Panc1 (cell line): ENCODE measurements at regions not wholly inside any gene's neighbourhood (a gene's known extent, or its start where the extent isn't known, plus 50 kb on each side); places are given as distances from the start of the nearest gene placed in this dataset.

ENCODE experiments used
- CTCF ChIP-seq: fragments of 450-650 bp; IDR thresholded peaks from 2 replicates; pipeline ENCODE4 v1.5.1; 2017; ENCODE audit warnings: mild to moderate bottlenecking
- POLR2AphosphoS5 ChIP-seq: IDR thresholded peaks from 2 replicates; pipeline ENCODE4 v1.6.1; 2012; ENCODE audit warnings: mild to moderate bottlenecking, low read depth, low read length, moderate library complexity

DNA sequence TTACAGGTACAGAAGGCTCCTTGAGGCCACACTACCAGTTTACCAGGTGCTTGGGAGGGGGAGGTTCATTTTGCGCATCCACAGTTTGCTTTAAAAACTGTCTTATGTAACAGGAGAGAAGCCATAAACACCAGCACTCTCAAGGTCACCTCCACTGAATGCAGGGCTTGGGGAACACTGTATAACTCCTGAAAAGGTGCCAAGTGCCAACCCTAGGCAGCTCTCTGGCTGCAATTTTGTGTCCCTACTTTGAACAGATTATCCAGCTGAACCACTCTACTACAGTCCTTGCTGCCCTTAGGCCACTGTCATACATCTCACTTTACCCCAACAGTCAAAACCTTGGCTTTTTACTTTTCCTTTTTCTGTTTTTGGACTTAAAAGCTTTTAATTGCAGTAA, 507.9 kb downstream of the SMARCA1 start:
- no peak for TF ChIP-seq CTCF
- TF ChIP-seq POLR2AphosphoS5: no peak
